ENCODE measurements at regions not wholly inside any gene's neighbourhood (a gene's known extent, or its start where the extent isn't known, plus 50 kb on each side); places are given as distances from the start of the nearest gene placed in this dataset.
"Not testable (repeated sequence)": the region's sequence is repeated elsewhere in the genome, so short reads cannot be mapped to it uniquely, and the experiment has no call there.

DNA sequence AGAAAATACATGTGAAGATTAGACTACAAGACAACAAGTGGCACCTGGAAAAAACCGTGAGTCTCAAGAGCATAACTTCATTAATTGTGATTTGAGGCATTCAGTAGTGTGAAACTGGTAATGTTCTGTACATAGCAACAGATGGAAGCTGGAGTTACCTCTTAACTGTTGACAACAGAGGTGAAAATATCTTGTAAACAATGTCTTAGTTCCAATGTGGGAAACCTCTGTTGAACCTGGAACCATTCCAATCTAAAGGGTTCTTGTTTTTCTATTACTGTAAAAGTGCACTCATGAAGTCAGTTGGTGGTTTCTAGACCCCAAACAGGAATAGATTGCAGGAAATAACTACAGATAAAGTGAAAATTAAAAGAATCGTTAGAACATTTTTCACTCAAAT, 728.4 kb downstream of the SLITRK1 start:
- no peak for DNase-seq (ENCODE audit: low read depth, low spot score)
- Histone ChIP-seq H3K9ac (ENCODE audit: insufficient read length) (no peak overlapping the region), H3K9me3 (ENCODE audit: low read depth, low read length) (no peaks in the 10 kb centered on the region), H3K36me3 (ENCODE audit: insufficient read depth, low read length) (no peaks in the 10 kb centered on the region), H3K27ac (no peak overlapping the region), H3K4me3 (no peak overlapping the region)
- TF ChIP-seq POLR2AphosphoS5 (IDR thresholded peaks at IDR 0.05; ENCODE audit: borderline replicate concordance, low read depth, low read length) (no peak), EZH2 (IDR thresholded peaks at IDR 0.05) (no peak), FOXP2 (optimal IDR thresholded peaks at IDR 0.05; ENCODE audit: control extremely low read depth, extremely low read length, insufficient read depth) (no peak)

DNA sequence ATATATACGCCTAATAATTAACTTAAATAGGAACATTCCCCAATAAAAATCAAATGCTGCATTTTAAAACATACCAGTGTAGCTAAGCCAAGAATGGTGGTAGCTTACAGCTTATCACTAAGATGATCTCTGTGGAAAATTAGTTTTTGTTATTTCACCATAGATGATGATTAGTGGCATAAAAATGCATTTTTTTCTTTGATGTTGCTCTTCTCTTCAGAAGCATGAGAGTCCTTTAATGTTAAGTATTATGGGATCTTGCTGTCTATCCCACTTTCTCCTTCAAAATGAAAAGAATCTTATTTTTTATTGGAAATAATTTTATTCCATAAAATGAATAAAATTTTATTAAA, 731.0 kb downstream of the SLITRK1 start:
- H3K36me3 ChIP-seq (ENCODE audit: insufficient read depth, low read length), result no peaks in the 10 kb centered on the region
- no peak for DNase-seq (ENCODE audit: low read depth, low spot score)
- no peak overlapping the region for H3K27ac ChIP-seq
- TF ChIP-seq POLR2AphosphoS5 (IDR thresholded peaks at IDR 0.05; ENCODE audit: borderline replicate concordance, low read depth, low read length), result no peak
- TF ChIP-seq EZH2 (IDR thresholded peaks at IDR 0.05), result no peak
- no peak for TF ChIP-seq FOXP2 (optimal IDR thresholded peaks at IDR 0.05; ENCODE audit: control extremely low read depth, extremely low read length, insufficient read depth)
- no peak overlapping the region for H3K4me3 ChIP-seq
- H3K9me3 ChIP-seq (ENCODE audit: low read depth, low read length), result no peaks in the 10 kb centered on the region
- no peak overlapping the region for H3K9ac ChIP-seq (ENCODE audit: insufficient read length)

DNA sequence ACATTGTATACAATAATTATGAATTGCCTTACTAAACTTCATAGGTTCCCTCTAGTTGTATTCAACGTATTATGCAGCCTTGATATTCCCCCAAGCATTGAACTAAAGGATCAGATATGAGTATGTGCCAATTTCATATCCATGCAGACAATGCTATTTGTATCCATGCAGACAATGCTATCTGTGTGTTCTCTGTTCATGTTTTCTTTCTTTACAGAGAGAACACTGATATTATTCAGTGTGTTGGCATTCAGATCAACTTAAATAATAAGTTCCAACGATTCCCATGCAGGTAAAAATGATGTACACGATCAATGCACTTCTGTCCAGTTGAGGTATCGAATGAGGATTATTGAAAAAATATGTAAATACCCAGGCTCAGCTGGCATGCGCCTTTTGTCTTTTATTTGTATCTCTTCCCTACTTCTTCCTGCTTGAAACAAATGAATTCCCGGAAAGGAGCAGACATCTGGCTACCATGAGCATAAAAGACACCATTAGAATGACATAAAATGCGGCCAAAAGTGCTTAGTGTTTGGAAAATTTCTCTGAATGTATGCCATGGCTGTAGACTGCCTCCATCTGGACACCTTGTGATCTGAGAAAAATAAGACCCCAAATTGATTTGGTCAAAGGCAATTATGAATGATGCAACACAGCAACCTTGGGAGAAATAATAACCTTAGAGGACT, 731.5 kb downstream of the SLITRK1 start:
- Histone ChIP-seq H3K36me3 (ENCODE audit: insufficient read depth, low read length) (no peaks in the 10 kb centered on the region), H3K9me3 (ENCODE audit: low read depth, low read length) (no peaks in the 10 kb centered on the region), H3K9ac (ENCODE audit: insufficient read length) (no peak overlapping the region), H3K27ac (no peak overlapping the region), H3K4me3 (no peak overlapping the region)
- no peak for DNase-seq (ENCODE audit: low read depth, low spot score)
- TF ChIP-seq FOXP2 (optimal IDR thresholded peaks at IDR 0.05; ENCODE audit: control extremely low read depth, extremely low read length, insufficient read depth), result no peak
- no peak for TF ChIP-seq POLR2AphosphoS5 (IDR thresholded peaks at IDR 0.05; ENCODE audit: borderline replicate concordance, low read depth, low read length)
- no peak for TF ChIP-seq EZH2 (IDR thresholded peaks at IDR 0.05)

DNA sequence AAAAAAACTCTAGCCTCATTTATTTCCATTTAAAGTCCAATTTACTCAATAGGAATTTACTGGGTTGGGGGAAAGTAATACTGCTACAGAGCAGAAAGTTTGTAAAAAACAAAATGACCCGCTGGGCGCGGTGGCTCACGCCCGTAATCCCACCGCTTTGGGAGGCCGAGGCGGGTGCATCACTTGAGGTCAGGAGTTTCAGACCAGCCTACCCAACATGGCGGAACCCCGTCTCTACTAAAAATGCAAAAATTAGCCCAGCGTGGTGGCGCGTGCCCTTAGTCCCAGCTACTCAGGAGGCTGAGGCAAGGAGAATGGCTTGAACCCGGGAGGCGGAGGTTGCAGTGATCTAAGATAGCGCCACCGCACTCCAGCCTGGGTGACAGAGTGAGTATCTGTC, 745.6 kb downstream of the SLITRK1 start:
- TF ChIP-seq EZH2 (IDR thresholded peaks at IDR 0.05) (no peak), FOXP2 (optimal IDR thresholded peaks at IDR 0.05; ENCODE audit: control extremely low read depth, extremely low read length, insufficient read depth) (no peak), POLR2AphosphoS5 (IDR thresholded peaks at IDR 0.05; ENCODE audit: borderline replicate concordance, low read depth, low read length) (no peak)
- DNase-seq (ENCODE audit: low read depth, low spot score), result no peak
- no peak overlapping the region for H3K27ac ChIP-seq
- H3K9ac ChIP-seq (ENCODE audit: insufficient read length), result no peak overlapping the region
- no peaks in the 10 kb centered on the region for H3K36me3 ChIP-seq (ENCODE audit: insufficient read depth, low read length)
- H3K4me3 ChIP-seq, result no peak overlapping the region
- H3K9me3 ChIP-seq (ENCODE audit: low read depth, low read length), result no peaks in the 10 kb centered on the region

DNA sequence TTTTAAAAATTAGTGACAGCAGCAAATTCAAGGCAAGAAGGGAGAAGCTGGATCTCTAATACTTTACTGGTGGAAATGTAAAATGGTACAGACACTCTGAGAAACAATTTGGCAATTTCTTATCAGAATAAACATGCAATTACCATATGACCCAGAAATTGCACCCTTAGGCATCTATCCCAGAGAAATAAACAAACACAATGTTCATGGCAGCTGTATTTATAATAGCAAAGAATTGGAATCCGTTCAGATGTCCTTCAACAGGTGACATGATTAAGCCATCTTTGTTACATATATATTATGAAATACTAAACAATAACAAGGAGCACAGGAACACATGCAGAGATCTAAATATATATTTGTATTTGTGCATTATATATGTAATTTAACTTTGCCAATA, 756.5 kb downstream of the SLITRK1 start:
- DNase-seq (ENCODE audit: low read depth, low spot score), result no peak
- no peaks in the 10 kb centered on the region for H3K36me3 ChIP-seq (ENCODE audit: insufficient read depth, low read length)
- no peaks in the 10 kb centered on the region for H3K9me3 ChIP-seq (ENCODE audit: low read depth, low read length)
- TF ChIP-seq EZH2 (IDR thresholded peaks at IDR 0.05) (no peak), POLR2AphosphoS5 (IDR thresholded peaks at IDR 0.05; ENCODE audit: borderline replicate concordance, low read depth, low read length) (no peak), FOXP2 (optimal IDR thresholded peaks at IDR 0.05; ENCODE audit: control extremely low read depth, extremely low read length, insufficient read depth) (no peak)
- no peak overlapping the region for H3K4me3 ChIP-seq
- no peak overlapping the region for H3K9ac ChIP-seq (ENCODE audit: insufficient read length)
- no peak overlapping the region for H3K27ac ChIP-seq

DNA sequence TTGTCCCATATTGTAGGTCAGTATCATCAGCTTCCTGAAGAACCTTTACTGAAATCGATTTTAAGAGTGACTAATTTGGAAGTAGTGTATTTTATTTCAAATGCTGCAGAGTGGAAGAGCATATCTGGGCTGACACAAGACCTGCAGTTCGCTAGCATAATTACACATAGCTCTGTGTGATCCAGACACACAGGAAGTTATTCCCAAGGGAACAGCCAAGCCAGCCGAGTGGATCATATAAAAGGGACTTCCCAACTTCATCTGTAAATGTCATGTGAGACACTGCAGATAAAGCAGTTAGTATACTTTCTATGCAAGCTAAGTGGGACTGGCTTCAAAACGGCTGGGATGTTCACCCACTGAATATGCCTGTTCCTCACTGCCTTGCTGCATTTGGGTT, 760.4 kb downstream of the SLITRK1 start:
- Histone ChIP-seq H3K9ac (ENCODE audit: insufficient read length) (no peak overlapping the region), H3K4me3 (no peak overlapping the region), H3K9me3 (ENCODE audit: low read depth, low read length) (no peaks in the 10 kb centered on the region), H3K36me3 (ENCODE audit: insufficient read depth, low read length) (no peaks in the 10 kb centered on the region), H3K27ac (no peak overlapping the region)
- no peak for TF ChIP-seq FOXP2 (optimal IDR thresholded peaks at IDR 0.05; ENCODE audit: control extremely low read depth, extremely low read length, insufficient read depth)
- no peak for TF ChIP-seq POLR2AphosphoS5 (IDR thresholded peaks at IDR 0.05; ENCODE audit: borderline replicate concordance, low read depth, low read length)
- TF ChIP-seq EZH2 (IDR thresholded peaks at IDR 0.05), result no peak
- DNase-seq (ENCODE audit: low read depth, low spot score), result no peak

DNA sequence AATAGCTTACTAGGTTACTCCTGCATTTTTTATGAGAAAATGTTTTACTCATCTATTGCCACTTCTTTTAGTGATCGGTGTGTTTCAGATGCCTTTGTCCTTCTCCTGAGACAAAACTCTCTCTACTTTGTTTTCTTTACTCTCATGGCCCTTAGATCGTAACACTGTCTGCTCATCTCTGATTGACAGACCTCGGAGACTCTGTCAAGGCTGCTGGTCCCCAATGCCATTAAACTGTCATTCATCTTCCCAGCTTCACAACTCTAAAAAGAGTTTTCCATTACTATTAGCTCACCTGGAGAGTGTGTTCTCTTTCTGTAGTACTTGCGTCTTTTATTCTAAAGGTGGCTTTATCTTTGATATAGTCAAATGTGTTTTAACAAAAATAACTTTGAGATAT, 765.2 kb downstream of the SLITRK1 start:
- Histone ChIP-seq H3K9me3 (ENCODE audit: low read depth, low read length) (no peaks in the 10 kb centered on the region), H3K9ac (ENCODE audit: insufficient read length) (no peak overlapping the region), H3K36me3 (ENCODE audit: insufficient read depth, low read length) (no peaks in the 10 kb centered on the region), H3K4me3 (no peak overlapping the region), H3K27ac (no peak overlapping the region)
- TF ChIP-seq POLR2AphosphoS5 (IDR thresholded peaks at IDR 0.05; ENCODE audit: borderline replicate concordance, low read depth, low read length), result no peak
- TF ChIP-seq FOXP2 (optimal IDR thresholded peaks at IDR 0.05; ENCODE audit: control extremely low read depth, extremely low read length, insufficient read depth), result no peak
- no peak for TF ChIP-seq EZH2 (IDR thresholded peaks at IDR 0.05)
- no peak for DNase-seq (ENCODE audit: low read depth, low spot score)

DNA sequence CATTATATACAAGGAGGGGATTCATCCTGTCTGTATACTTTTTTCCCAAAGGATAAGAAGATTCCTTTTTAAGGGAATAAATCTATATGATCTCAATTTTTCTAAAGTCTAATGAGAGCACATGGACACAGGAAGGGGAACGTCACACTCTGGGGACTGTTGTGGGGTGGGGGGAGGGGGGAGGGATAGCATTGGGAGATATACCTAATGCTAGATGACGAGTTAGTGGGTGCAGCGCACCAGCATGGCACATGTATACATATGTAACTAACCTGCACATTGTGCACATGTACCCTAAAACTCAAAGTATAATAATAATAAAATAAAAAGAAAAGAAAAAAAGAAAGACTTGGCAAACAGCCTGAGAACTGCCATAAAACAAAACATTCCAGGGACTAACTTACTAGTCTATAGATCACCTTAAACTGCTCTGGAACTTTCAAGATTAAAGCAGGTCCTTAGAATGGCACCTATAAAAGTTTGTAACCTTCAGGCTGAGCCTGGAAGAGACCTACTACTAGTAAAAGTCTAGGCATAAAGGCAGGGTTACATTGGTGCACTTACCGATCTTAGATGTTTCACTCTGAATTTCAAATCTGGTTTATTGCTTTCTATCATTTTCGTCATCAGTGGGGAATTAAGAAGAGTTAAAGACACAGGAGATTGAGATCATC, 780.6 kb downstream of the SLITRK1 start:
- not testable (repeated sequence) for DNase-seq (ENCODE audit: low read depth, low spot score); H3K27ac ChIP-seq; H3K9me3 ChIP-seq (ENCODE audit: low read depth, low read length); H3K9ac ChIP-seq (ENCODE audit: insufficient read length); H3K4me3 ChIP-seq; H3K36me3 ChIP-seq (ENCODE audit: insufficient read depth, low read length)

DNA sequence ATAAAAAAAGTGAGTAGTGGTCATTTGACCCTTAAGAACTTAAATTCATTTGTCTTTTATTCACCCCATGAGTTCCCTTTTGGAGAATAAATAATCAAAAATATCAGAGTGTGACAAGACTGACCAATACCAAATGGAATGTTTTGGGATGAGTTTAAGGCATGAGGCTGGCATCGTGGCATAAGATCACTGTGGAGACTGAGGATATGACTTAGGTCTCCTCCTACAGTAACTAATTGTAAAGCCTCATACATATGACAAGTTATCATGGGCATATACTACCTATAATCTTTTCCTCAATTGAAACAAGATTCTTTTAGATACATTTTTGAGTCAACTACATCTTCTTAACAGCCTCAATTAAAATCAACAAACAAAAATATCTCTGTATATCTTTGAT, 782.0 kb downstream of the SLITRK1 start:
- no peak for TF ChIP-seq FOXP2 (optimal IDR thresholded peaks at IDR 0.05; ENCODE audit: control extremely low read depth, extremely low read length, insufficient read depth)
- TF ChIP-seq EZH2 (IDR thresholded peaks at IDR 0.05), result no peak
- no peak overlapping the region for H3K27ac ChIP-seq
- no peaks in the 10 kb centered on the region for H3K36me3 ChIP-seq (ENCODE audit: insufficient read depth, low read length)
- H3K9me3 ChIP-seq (ENCODE audit: low read depth, low read length), result no peaks in the 10 kb centered on the region
- H3K4me3 ChIP-seq, result no peak overlapping the region
- H3K9ac ChIP-seq (ENCODE audit: insufficient read length), result no peak overlapping the region
- no peak for DNase-seq (ENCODE audit: low read depth, low spot score)

Data from SK-N-MC (cell line).